ENCODE measurements at regions not wholly inside any gene's neighbourhood (a gene's known extent, or its start where the extent isn't known, plus 50 kb on each side); places are given as distances from the start of the nearest gene placed in this dataset.

GRCh38 chr6:141401168-141401567, 731.6 kb upstream of the GJE1 start:
- no peak for DNase-seq (ENCODE audit: low read depth, low spot score)
- Mint-ChIP-seq H3K4me3 (no peak overlapping the region), H3K36me3 (ENCODE audit: low read depth) (no peaks in the 10 kb centered on the region), H3K27me3 (ENCODE audit: low read depth) (no peaks in the 10 kb centered on the region), H3K27ac (ENCODE audit: unreplicated experiment) (no peak overlapping the region), H3K4me1 (no peaks in the 10 kb centered on the region), H3K9me3 (peaks cover 4% of the 10 kb centered on the region)
- TF ChIP-seq CTCF (conservative IDR thresholded peaks at IDR 0.05): no peak

- no peak for TF ChIP-seq CTCF (conservative IDR thresholded peaks at IDR 0.05)
- H3K27me3 Mint-ChIP-seq (ENCODE audit: low read depth): no peaks in the 10 kb centered on the region
- no peak overlapping the region for H3K27ac Mint-ChIP-seq (ENCODE audit: unreplicated experiment)
- peaks cover 4% of the 10 kb centered on the region for H3K9me3 Mint-ChIP-seq
- H3K36me3 Mint-ChIP-seq (ENCODE audit: low read depth): no peaks in the 10 kb centered on the region
- H3K4me3 Mint-ChIP-seq: no peak overlapping the region
- H3K4me1 Mint-ChIP-seq: no peaks in the 10 kb centered on the region
- DNase-seq (ENCODE audit: low read depth, low spot score): no peak
Measured at GRCh38 chr6:141398949-141399348, 733.8 kb upstream of the GJE1 start.

GRCh38 chr6:141395443-141396008, 737.2 kb upstream of the GJE1 start:
- H3K4me3 Mint-ChIP-seq: no peak overlapping the region
- H3K9me3 Mint-ChIP-seq: no peaks in the 10 kb centered on the region
- TF ChIP-seq CTCF (conservative IDR thresholded peaks at IDR 0.05): no peak
- H3K36me3 Mint-ChIP-seq (ENCODE audit: low read depth): no peaks in the 10 kb centered on the region
- H3K27ac Mint-ChIP-seq (ENCODE audit: unreplicated experiment): no peak overlapping the region
- no peaks in the 10 kb centered on the region for H3K27me3 Mint-ChIP-seq (ENCODE audit: low read depth)
- no peak for DNase-seq (ENCODE audit: low read depth, low spot score)
- no peaks in the 10 kb centered on the region for H3K4me1 Mint-ChIP-seq

DNA sequence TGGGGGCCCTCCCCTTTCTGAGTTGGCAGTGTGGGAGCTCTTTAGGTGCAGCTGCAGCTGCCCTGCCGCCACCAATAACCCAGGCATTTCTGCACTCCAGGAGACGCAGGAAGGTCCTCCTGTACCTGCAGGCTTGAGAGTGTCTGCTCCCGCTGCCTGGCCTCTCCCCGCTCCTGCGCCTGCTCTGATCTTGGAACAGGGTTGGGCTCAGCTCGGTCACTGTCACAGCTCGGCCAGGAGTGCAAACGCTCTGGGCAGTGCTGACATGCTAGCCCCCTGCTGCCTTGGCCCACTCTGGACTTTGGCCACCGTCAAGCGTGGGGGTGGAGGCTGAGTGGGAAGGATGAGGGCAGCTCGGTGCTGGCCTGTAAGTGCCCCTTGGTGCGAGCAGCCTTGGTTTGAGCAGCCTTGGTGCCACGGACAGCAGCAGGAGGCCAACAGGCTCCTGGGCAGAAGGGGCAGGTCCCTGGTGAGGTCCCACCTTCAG, 738.1 kb upstream of the GJE1 start:
- no peaks in the 10 kb centered on the region for H3K4me1 Mint-ChIP-seq
- no peaks in the 10 kb centered on the region for H3K27me3 Mint-ChIP-seq (ENCODE audit: low read depth)
- no peak overlapping the region for H3K27ac Mint-ChIP-seq (ENCODE audit: unreplicated experiment)
- no peaks in the 10 kb centered on the region for H3K36me3 Mint-ChIP-seq (ENCODE audit: low read depth)
- no peak for DNase-seq (ENCODE audit: low read depth, low spot score)
- H3K9me3 Mint-ChIP-seq: no peaks in the 10 kb centered on the region
- H3K4me3 Mint-ChIP-seq: no peak overlapping the region
- TF ChIP-seq CTCF (conservative IDR thresholded peaks at IDR 0.05): no peak

GRCh38 chr6:141394125-141394536, 738.6 kb upstream of the GJE1 start:
- H3K27ac Mint-ChIP-seq (ENCODE audit: unreplicated experiment): no peak overlapping the region
- H3K36me3 Mint-ChIP-seq (ENCODE audit: low read depth): no peaks in the 10 kb centered on the region
- DNase-seq (ENCODE audit: low read depth, low spot score): no peak
- H3K9me3 Mint-ChIP-seq: no peaks in the 10 kb centered on the region
- H3K4me1 Mint-ChIP-seq: no peaks in the 10 kb centered on the region
- no peaks in the 10 kb centered on the region for H3K27me3 Mint-ChIP-seq (ENCODE audit: low read depth)
- no peak for TF ChIP-seq CTCF (conservative IDR thresholded peaks at IDR 0.05)
- no peak overlapping the region for H3K4me3 Mint-ChIP-seq

Data from neural crest cell (in vitro differentiated cells).